ENCODE measurements at regions not wholly inside any gene's neighbourhood (a gene's known extent, or its start where the extent isn't known, plus 50 kb on each side); places are given as distances from the start of the nearest gene placed in this dataset.

DNA sequence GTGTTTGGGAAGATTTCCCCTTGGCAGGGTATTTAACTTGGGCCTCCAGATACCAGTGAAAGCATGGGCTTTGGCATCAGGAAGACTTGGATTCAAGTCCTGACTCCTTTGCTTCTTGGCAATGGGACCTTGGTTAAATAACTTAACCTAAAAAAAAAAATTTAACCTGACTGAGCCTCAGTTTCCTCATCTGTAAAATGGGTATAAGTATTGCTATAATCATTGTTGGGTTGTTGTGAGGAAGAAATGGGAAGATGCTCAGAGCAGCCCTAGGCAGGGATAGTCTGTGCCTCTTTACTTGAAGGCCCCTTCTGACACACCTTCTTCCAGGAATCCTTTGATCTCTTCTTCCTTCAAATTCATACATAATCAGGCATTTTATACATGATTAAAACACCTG is 70.3 kb downstream of the ZCCHC12 start:
- H3K9me3 ChIP-seq (replicated peaks in 1 of 2; ENCODE audit: control insufficient read depth in 2 of 2, insufficient read depth in 1 of 2, low read depth in 1 of 2, low read length in 2 of 2): no peaks in the 10 kb centered on the region
- H2AK5ac ChIP-seq (ENCODE audit: low read depth, low read length): no peak overlapping the region
- H2BK15ac ChIP-seq (ENCODE audit: low read length): no peak overlapping the region
- H3K27me3 ChIP-seq (ENCODE audit: control insufficient read depth in 3 of 3, insufficient read depth in 3 of 3, low read depth in 1 of 3, low read length in 3 of 3): peaks cover 0 to 7% (median 0%) of the 10 kb centered on the region in 3 experiments
- no peak overlapping the region for H3K4ac ChIP-seq (ENCODE audit: low read length)
- no peak overlapping the region for H3K4me2 ChIP-seq (ENCODE audit: insufficient read depth, low read length, poor library complexity, severe bottlenecking)
- no peak overlapping the region for H3K9ac ChIP-seq (ENCODE audit: low read depth, low read length, poor library complexity)
- no peak overlapping the region for H2AFZ ChIP-seq (ENCODE audit: low read length)
- H3K18ac ChIP-seq (ENCODE audit: low read length): no peak overlapping the region
- H3K79me1 ChIP-seq (ENCODE audit: low read depth, low read length): no peaks in the 10 kb centered on the region
- no peak overlapping the region for H3K23ac ChIP-seq (ENCODE audit: low read depth, low read length, poor library complexity)
- H2BK5ac ChIP-seq (ENCODE audit: low read length): no peak overlapping the region
- no peak for DNase-seq (ENCODE audit: low spot score)
- no peak overlapping the region for H2BK12ac ChIP-seq (ENCODE audit: low read length)
- H3K14ac ChIP-seq (ENCODE audit: low read length): no peak overlapping the region
- no peak overlapping the region for H4K8ac ChIP-seq (ENCODE audit: low read depth, low read length)
- H3K4me1 ChIP-seq (ENCODE audit: control insufficient read depth in 2 of 2, insufficient read depth in 1 of 2, low read depth in 1 of 2, low read length in 2 of 2): peaks cover 0 to 2% of the 10 kb centered on the region in 2 donors
- no peak overlapping the region for H2BK120ac ChIP-seq (ENCODE audit: low read depth, low read length)
- H4K91ac ChIP-seq (ENCODE audit: low read depth, low read length, poor library complexity): no peak overlapping the region
- H3K27ac ChIP-seq (replicated peaks; ENCODE audit: low read length): no peak overlapping the region
- H3K4me3 ChIP-seq (ENCODE audit: low read length in 2 of 2): no peak overlapping the region
- no peaks in the 10 kb centered on the region for H3K36me3 ChIP-seq (replicated peaks in 1 of 2; ENCODE audit: control insufficient read depth in 2 of 2, insufficient read depth in 2 of 2, low read length in 2 of 2)

DNA sequence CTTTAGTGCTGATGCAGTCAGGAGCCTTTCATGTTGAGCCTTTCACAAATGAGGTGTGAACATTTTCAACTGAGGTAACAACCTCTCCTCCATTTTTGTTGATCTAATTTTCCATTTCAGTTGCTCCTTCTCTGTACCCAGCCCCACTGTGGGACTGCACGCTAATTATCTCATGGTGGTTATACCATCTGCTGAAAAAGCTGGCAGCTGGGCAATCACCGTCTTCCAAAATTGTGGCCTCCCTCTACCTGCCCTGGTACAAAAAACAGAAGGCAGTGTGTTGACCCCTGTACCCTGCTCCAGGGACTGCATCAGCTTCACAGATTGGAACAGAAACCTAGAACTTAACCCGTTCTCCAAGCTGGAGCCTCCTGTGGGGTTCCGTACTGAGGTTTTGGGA is 72.4 kb upstream of the LONRF3 start:
- Histone ChIP-seq H2BK5ac (ENCODE audit: low read length) (no peak overlapping the region), H3K27ac (replicated peaks; ENCODE audit: low read length) (no peak overlapping the region), H3K27me3 (ENCODE audit: control insufficient read depth in 3 of 3, insufficient read depth in 3 of 3, low read depth in 1 of 3, low read length in 3 of 3) (no peaks in the 10 kb centered on the region), H2BK15ac (ENCODE audit: low read length) (no peak overlapping the region), H3K4ac (ENCODE audit: low read length) (no peak overlapping the region), H4K8ac (ENCODE audit: low read depth, low read length) (no peak overlapping the region), H4K91ac (ENCODE audit: low read depth, low read length, poor library complexity) (no peak overlapping the region), H3K9ac (ENCODE audit: low read depth, low read length, poor library complexity) (no peak overlapping the region), H2AFZ (ENCODE audit: low read length) (no peak overlapping the region), H2BK120ac (ENCODE audit: low read depth, low read length) (no peak overlapping the region), H3K9me3 (replicated peaks in 1 of 2; ENCODE audit: control insufficient read depth in 2 of 2, insufficient read depth in 1 of 2, low read depth in 1 of 2, low read length in 2 of 2) (no peaks in the 10 kb centered on the region), H3K23ac (ENCODE audit: low read depth, low read length, poor library complexity) (no peak overlapping the region), H3K36me3 (replicated peaks in 1 of 2; ENCODE audit: control insufficient read depth in 2 of 2, insufficient read depth in 2 of 2, low read length in 2 of 2) (no peaks in the 10 kb centered on the region), H2BK12ac (ENCODE audit: low read length) (no peak overlapping the region), H2AK5ac (ENCODE audit: low read depth, low read length) (no peak overlapping the region), H3K18ac (ENCODE audit: low read length) (no peak overlapping the region), H3K4me3 (ENCODE audit: low read length in 2 of 2) (no peak overlapping the region), H3K4me1 (ENCODE audit: control insufficient read depth in 2 of 2, insufficient read depth in 1 of 2, low read depth in 1 of 2, low read length in 2 of 2) (no peaks in the 10 kb centered on the region), H3K79me1 (ENCODE audit: low read depth, low read length) (no peaks in the 10 kb centered on the region), H3K4me2 (ENCODE audit: insufficient read depth, low read length, poor library complexity, severe bottlenecking) (no peak overlapping the region), H3K14ac (ENCODE audit: low read length) (no peak overlapping the region)
- no peak for DNase-seq (ENCODE audit: low spot score)
- no CpG with 5 or more reads among the region's 4 CpGs for WGBS, 2 donors (ENCODE audit: extremely low coverage in 2 of 2, insufficient read length in 2 of 2, insufficient replicate concordance in 1 of 2)

DNA sequence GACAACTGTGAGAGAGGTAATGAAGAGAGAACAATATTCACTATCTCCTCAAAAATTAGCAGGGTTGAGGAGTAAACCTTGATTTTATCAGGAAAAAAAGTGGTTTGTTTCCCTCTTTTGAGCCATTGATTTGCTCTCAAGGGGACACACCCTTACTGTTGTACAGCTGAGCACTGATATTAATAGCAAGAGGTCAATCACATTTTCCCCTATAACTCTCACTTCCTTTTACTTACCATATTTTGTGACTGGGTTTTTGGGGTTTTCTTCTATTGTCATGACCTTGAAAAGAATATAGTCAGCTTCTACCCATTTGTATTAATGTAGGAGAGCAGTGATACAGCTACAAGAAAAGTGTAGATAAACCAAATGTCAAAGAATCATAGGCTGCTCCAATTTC is 70.2 kb upstream of the LONRF3 start:
- Histone ChIP-seq H3K9me3 (replicated peaks in 1 of 2; ENCODE audit: control insufficient read depth in 2 of 2, insufficient read depth in 1 of 2, low read depth in 1 of 2, low read length in 2 of 2) (no peaks in the 10 kb centered on the region), H3K18ac (ENCODE audit: low read length) (no peak overlapping the region), H2BK5ac (ENCODE audit: low read length) (no peak overlapping the region), H2BK15ac (ENCODE audit: low read length) (no peak overlapping the region), H2AFZ (ENCODE audit: low read length) (no peak overlapping the region), H3K4me1 (ENCODE audit: control insufficient read depth in 2 of 2, insufficient read depth in 1 of 2, low read depth in 1 of 2, low read length in 2 of 2) (no peaks in the 10 kb centered on the region), H3K9ac (ENCODE audit: low read depth, low read length, poor library complexity) (no peak overlapping the region), H2AK5ac (ENCODE audit: low read depth, low read length) (no peak overlapping the region), H4K8ac (ENCODE audit: low read depth, low read length) (no peak overlapping the region), H2BK12ac (ENCODE audit: low read length) (no peak overlapping the region), H3K36me3 (replicated peaks in 1 of 2; ENCODE audit: control insufficient read depth in 2 of 2, insufficient read depth in 2 of 2, low read length in 2 of 2) (no peaks in the 10 kb centered on the region), H3K14ac (ENCODE audit: low read length) (no peak overlapping the region), H4K91ac (ENCODE audit: low read depth, low read length, poor library complexity) (no peak overlapping the region), H3K27me3 (ENCODE audit: control insufficient read depth in 3 of 3, insufficient read depth in 3 of 3, low read depth in 1 of 3, low read length in 3 of 3) (no peaks in the 10 kb centered on the region), H3K4me2 (ENCODE audit: insufficient read depth, low read length, poor library complexity, severe bottlenecking) (no peak overlapping the region), H3K79me1 (ENCODE audit: low read depth, low read length) (no peaks in the 10 kb centered on the region), H3K4me3 (ENCODE audit: low read length in 2 of 2) (no peak overlapping the region), H3K27ac (replicated peaks; ENCODE audit: low read length) (no peak overlapping the region), H3K4ac (ENCODE audit: low read length) (no peak overlapping the region), H2BK120ac (ENCODE audit: low read depth, low read length) (no peak overlapping the region), H3K23ac (ENCODE audit: low read depth, low read length, poor library complexity) (no peak overlapping the region)
- no peak for DNase-seq (ENCODE audit: low spot score)

DNA sequence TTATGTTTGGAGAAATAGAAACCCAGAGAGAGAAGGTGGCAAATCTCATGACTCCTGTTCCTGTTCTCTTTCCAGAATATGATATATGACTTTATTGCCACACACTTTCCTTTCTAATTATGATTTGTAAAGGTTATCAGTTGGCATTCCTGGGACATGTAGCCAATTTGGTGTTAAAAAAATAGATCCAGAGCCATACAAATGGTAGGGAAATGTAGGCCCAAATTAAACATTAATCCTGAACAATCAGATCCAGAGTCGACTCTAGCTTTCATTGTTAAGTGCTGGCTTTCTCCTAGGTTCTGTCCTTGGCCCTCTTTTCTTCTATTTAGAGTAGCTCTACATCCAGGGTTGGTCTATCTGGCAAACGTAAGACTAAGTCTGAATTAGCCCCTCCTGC is 69.8 kb upstream of the LONRF3 start:
- no CpG with 5 or more reads among the region's 2 CpGs for WGBS, 2 donors (ENCODE audit: extremely low coverage in 2 of 2, insufficient read length in 2 of 2, insufficient replicate concordance in 1 of 2)
- H2AFZ ChIP-seq (ENCODE audit: low read length): no peak overlapping the region
- H3K9ac ChIP-seq (ENCODE audit: low read depth, low read length, poor library complexity): no peak overlapping the region
- no peaks in the 10 kb centered on the region for H3K4me1 ChIP-seq (ENCODE audit: control insufficient read depth in 2 of 2, insufficient read depth in 1 of 2, low read depth in 1 of 2, low read length in 2 of 2)
- H2BK12ac ChIP-seq (ENCODE audit: low read length): no peak overlapping the region
- no peaks in the 10 kb centered on the region for H3K9me3 ChIP-seq (replicated peaks in 1 of 2; ENCODE audit: control insufficient read depth in 2 of 2, insufficient read depth in 1 of 2, low read depth in 1 of 2, low read length in 2 of 2)
- H3K23ac ChIP-seq (ENCODE audit: low read depth, low read length, poor library complexity): no peak overlapping the region
- H4K8ac ChIP-seq (ENCODE audit: low read depth, low read length): no peak overlapping the region
- no peak overlapping the region for H3K4me2 ChIP-seq (ENCODE audit: insufficient read depth, low read length, poor library complexity, severe bottlenecking)
- no peak overlapping the region for H3K4ac ChIP-seq (ENCODE audit: low read length)
- no peaks in the 10 kb centered on the region for H3K36me3 ChIP-seq (replicated peaks in 1 of 2; ENCODE audit: control insufficient read depth in 2 of 2, insufficient read depth in 2 of 2, low read length in 2 of 2)
- no peak overlapping the region for H2BK15ac ChIP-seq (ENCODE audit: low read length)
- no peaks in the 10 kb centered on the region for H3K79me1 ChIP-seq (ENCODE audit: low read depth, low read length)
- no peak overlapping the region for H4K91ac ChIP-seq (ENCODE audit: low read depth, low read length, poor library complexity)
- no peak overlapping the region for H2BK120ac ChIP-seq (ENCODE audit: low read depth, low read length)
- DNase-seq (ENCODE audit: low spot score): no peak
- no peak overlapping the region for H3K4me3 ChIP-seq (ENCODE audit: low read length in 2 of 2)
- no peak overlapping the region for H3K18ac ChIP-seq (ENCODE audit: low read length)
- H2BK5ac ChIP-seq (ENCODE audit: low read length): no peak overlapping the region
- no peaks in the 10 kb centered on the region for H3K27me3 ChIP-seq (ENCODE audit: control insufficient read depth in 3 of 3, insufficient read depth in 3 of 3, low read depth in 1 of 3, low read length in 3 of 3)
- H3K14ac ChIP-seq (ENCODE audit: low read length): no peak overlapping the region
- H2AK5ac ChIP-seq (ENCODE audit: low read depth, low read length): no peak overlapping the region
- H3K27ac ChIP-seq (replicated peaks; ENCODE audit: low read length): no peak overlapping the region

Data from neuronal stem cell (in vitro differentiated cells).